MM.1S (cell line): ENCODE measurements at regions not wholly inside any gene's neighbourhood (a gene's known extent, or its start where the extent isn't known, plus 50 kb on each side); places are given as distances from the start of the nearest gene placed in this dataset.

Experiments
- DNase-seq: peaks from one replicate; pipeline ENCODE4 v3.0.0-alpha.2; 2015
- H2AFZ ChIP-seq: fragments of 300-600 bp; sonication (generic); 2 replicates; pipeline ENCODE4 v1.6.0; 2016; ENCODE audit warnings: antibody characterized with exemption, low read length
- H3F3A ChIP-seq: fragments of 300-600 bp; sonication (generic); 2 replicates; pipeline ENCODE4 v1.6.1; 2016; ENCODE audit warnings: mild to moderate bottlenecking, antibody characterized with exemption, low read length, moderate library complexity, mixed read lengths; ENCODE audit not compliant: insufficient read depth
- H3K27ac ChIP-seq: fragments of 300-600 bp; sonication (generic); 2 replicates; pipeline ENCODE4 v1.5.1; 2016; ENCODE audit warnings: mild to moderate bottlenecking, low read length
- H3K27me3 ChIP-seq: fragments of 300-600 bp; sonication (generic); replicated peaks from 2 replicates; pipeline ENCODE4 v1.6.0; 2016; ENCODE audit warnings: low read length; ENCODE audit not compliant: insufficient read depth
- H3K36me3 ChIP-seq: fragments of 300-600 bp; sonication (generic); replicated peaks from 2 replicates; pipeline ENCODE4 v1.6.1; 2016; ENCODE audit warnings: mild to moderate bottlenecking, low read length, mixed read lengths; ENCODE audit not compliant: insufficient read depth
- H3K4me1 ChIP-seq: fragments of 300-600 bp; sonication (generic); 2 replicates; pipeline ENCODE4 v1.6.1; 2016; ENCODE audit warnings: low read length, mixed read lengths
- H3K4me2 ChIP-seq: fragments of 300-600 bp; sonication (generic); 2 replicates; pipeline ENCODE4 v1.6.0; 2016; ENCODE audit warnings: low read depth, low read length
- H3K4me3 ChIP-seq: fragments of 300-600 bp; sonication (generic); 2 replicates; pipeline ENCODE4 v1.5.1; 2016; ENCODE audit warnings: low read length, mixed read lengths
- H3K79me2 ChIP-seq: fragments of 300-600 bp; sonication (generic); 2 replicates; pipeline ENCODE4 v1.6.1; 2016; ENCODE audit warnings: mixed run types, low read length, mixed read lengths
- H3K9ac ChIP-seq: fragments of 300-600 bp; sonication (generic); 2 replicates; pipeline ENCODE4 v1.6.1; 2016; ENCODE audit warnings: low read length, mixed read lengths
- H3K9me2 ChIP-seq: fragments of 300-600 bp; sonication (generic); replicated peaks from 2 replicates; pipeline ENCODE4 v1.6.1; 2016; ENCODE audit warnings: mild to moderate bottlenecking, low read length, mixed read lengths; ENCODE audit not compliant: insufficient read depth
- H3K9me3 ChIP-seq: fragments of 300-600 bp; sonication (generic); replicated peaks from 2 replicates; pipeline ENCODE4 v1.6.1; 2016; ENCODE audit warnings: mild to moderate bottlenecking, low read length, mixed read lengths; ENCODE audit not compliant: insufficient read depth
- H4K20me1 ChIP-seq: fragments of 300-600 bp; sonication (generic); 2 replicates; pipeline ENCODE4 v1.6.1; 2016; ENCODE audit warnings: mild to moderate bottlenecking, low read length, moderate library complexity, mixed read lengths; ENCODE audit not compliant: insufficient read depth
- EZH2 ChIP-seq: fragments of 300-600 bp; sonication (generic); optimal IDR thresholded peaks from 2 replicates; pipeline ENCODE3; 2017; ENCODE audit warnings: low read depth, mild to moderate bottlenecking, antibody characterized with exemption, low read length, mixed read lengths
- EZH2phosphoT487 ChIP-seq: fragments of 300-600 bp; sonication (generic); IDR thresholded peaks from 2 replicates; pipeline ENCODE4 v1.6.1; 2018; ENCODE audit warnings: antibody characterized with exemption, low read length
- TF ChIP-seq, protein P1 (sequence below): fragments of 300-600 bp; sonication (generic); IDR thresholded peaks from 2 replicates; pipeline ENCODE4 v1.5.1; 2016; ENCODE audit warnings: antibody characterized with exemption, low read length, mixed read lengths

DNA sequence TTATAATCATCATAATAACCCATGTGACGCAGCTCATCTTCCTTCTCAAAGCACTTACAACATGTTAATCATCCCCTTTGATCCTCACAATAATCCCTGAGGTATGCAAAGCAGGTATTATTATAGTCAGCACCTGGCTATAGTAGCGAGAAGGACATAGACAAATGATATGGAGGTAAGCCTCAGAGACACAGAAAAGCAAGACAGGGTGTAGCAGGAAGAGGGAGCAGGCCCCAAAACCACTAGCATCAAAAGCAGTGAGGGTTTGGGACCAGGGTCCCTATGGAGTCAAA, 139.2 kb upstream of the SLC30A5 start:
- Histone ChIP-seq H3F3A (no peaks in the 10 kb centered on the region), H2AFZ (no peak overlapping the region), H3K36me3 (no peaks in the 10 kb centered on the region), H3K4me1 (no peaks in the 10 kb centered on the region), H4K20me1 (no peaks in the 10 kb centered on the region), H3K9me2 (no peaks in the 10 kb centered on the region), H3K79me2 (no peaks in the 10 kb centered on the region), H3K4me3 (no peak overlapping the region), H3K27me3 (no peaks in the 10 kb centered on the region), H3K9me3 (no peaks in the 10 kb centered on the region), H3K4me2 (no peak overlapping the region), H3K27ac (no peak overlapping the region), H3K9ac (no peak overlapping the region)
- DNase-seq: no peak
- TF ChIP-seq EZH2phosphoT487 (no peak), EZH2 (no peak)
- TF ChIP-seq, protein P1, sequence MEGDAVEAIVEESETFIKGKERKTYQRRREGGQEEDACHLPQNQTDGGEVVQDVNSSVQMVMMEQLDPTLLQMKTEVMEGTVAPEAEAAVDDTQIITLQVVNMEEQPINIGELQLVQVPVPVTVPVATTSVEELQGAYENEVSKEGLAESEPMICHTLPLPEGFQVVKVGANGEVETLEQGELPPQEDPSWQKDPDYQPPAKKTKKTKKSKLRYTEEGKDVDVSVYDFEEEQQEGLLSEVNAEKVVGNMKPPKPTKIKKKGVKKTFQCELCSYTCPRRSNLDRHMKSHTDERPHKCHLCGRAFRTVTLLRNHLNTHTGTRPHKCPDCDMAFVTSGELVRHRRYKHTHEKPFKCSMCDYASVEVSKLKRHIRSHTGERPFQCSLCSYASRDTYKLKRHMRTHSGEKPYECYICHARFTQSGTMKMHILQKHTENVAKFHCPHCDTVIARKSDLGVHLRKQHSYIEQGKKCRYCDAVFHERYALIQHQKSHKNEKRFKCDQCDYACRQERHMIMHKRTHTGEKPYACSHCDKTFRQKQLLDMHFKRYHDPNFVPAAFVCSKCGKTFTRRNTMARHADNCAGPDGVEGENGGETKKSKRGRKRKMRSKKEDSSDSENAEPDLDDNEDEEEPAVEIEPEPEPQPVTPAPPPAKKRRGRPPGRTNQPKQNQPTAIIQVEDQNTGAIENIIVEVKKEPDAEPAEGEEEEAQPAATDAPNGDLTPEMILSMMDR: no peak

DNA sequence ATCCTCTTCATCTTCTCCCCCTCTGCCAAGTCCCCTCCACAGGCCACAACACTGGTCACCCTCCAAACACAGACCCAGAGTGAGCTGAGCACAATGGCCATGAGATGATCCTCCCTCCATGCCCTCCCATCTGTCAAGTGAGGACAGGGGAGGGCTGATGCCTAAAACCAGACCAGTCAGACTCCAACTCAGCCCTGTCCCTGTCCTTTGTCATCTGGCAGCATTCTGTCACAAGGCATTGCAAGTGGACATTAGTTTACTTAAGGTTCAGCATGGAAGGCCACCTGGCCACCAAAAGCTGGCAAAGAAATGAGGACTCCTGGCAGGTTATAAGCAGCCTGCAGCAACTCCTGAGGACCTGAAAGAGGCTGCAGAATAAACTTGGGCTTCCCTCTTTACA, 136.2 kb upstream of the SLC30A5 start:
- TF ChIP-seq EZH2 (no peak), EZH2phosphoT487 (no peak)
- TF ChIP-seq, protein P1: no peak
- Histone ChIP-seq H3F3A (no peaks in the 10 kb centered on the region), H3K4me3 (no peak overlapping the region), H3K27ac (no peak overlapping the region), H3K36me3 (no peaks in the 10 kb centered on the region), H3K4me1 (no peaks in the 10 kb centered on the region), H3K9me2 (no peaks in the 10 kb centered on the region), H2AFZ (no peak overlapping the region), H4K20me1 (no peaks in the 10 kb centered on the region), H3K27me3 (no peaks in the 10 kb centered on the region), H3K79me2 (no peaks in the 10 kb centered on the region), H3K4me2 (no peak overlapping the region), H3K9ac (no peak overlapping the region), H3K9me3 (no peaks in the 10 kb centered on the region)
- DNase-seq: no peak

DNA sequence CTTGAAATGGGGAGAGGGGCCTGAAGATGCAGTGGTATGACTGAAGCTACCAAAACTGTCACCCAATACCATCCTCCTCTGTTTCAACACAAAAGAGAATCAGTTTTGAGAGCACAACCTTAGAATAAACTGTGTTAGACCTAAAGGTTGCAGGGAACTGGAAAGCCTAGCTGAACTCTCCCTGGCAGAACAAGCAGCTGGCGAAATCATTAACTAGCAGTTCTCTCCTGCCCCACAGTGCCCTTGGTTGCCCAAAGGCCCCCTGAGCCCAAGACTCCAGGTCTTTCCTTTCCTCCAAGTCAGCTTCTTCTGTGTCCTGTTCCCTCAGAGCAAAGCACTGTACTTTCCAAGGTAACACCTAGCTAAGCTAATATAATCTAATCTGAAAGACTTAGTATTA, 135.4 kb upstream of the SLC30A5 start:
- no peak overlapping the region for H3K4me3 ChIP-seq
- H3F3A ChIP-seq: no peaks in the 10 kb centered on the region
- TF ChIP-seq EZH2 (no peak), EZH2phosphoT487 (no peak)
- TF ChIP-seq, protein P1: no peak
- no peaks in the 10 kb centered on the region for H4K20me1 ChIP-seq
- H3K27me3 ChIP-seq: no peaks in the 10 kb centered on the region
- no peak overlapping the region for H3K27ac ChIP-seq
- no peak overlapping the region for H2AFZ ChIP-seq
- H3K79me2 ChIP-seq: no peaks in the 10 kb centered on the region
- no peaks in the 10 kb centered on the region for H3K9me2 ChIP-seq
- no peak overlapping the region for H3K4me2 ChIP-seq
- H3K9me3 ChIP-seq: no peaks in the 10 kb centered on the region
- H3K36me3 ChIP-seq: no peaks in the 10 kb centered on the region
- H3K9ac ChIP-seq: no peak overlapping the region
- no peaks in the 10 kb centered on the region for H3K4me1 ChIP-seq
- no peak for DNase-seq

DNA sequence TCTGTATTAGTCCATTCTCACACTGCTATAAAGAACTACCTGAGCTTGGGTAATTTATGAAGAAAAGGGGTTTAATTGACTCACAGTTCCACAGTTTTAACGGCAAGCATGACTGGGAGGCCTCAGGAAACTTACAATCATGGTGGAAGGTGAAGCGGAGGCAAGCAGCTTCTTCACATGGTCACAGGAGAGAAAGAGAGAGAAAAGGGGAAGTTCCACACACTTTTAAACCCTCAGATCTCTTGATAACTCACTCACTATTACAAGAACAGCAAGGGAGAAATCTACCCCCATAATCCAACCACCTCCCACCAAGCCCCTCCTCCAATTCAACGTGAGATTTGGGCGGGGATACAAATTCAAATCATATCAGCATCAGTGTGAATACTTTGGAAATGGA, 133.4 kb upstream of the SLC30A5 start:
- Histone ChIP-seq H2AFZ (no peak overlapping the region), H3K36me3 (no peaks in the 10 kb centered on the region), H3K9me3 (no peaks in the 10 kb centered on the region), H3K4me3 (no peak overlapping the region), H4K20me1 (no peaks in the 10 kb centered on the region), H3K27ac (no peak overlapping the region), H3F3A (no peaks in the 10 kb centered on the region), H3K4me1 (no peaks in the 10 kb centered on the region), H3K9ac (no peak overlapping the region), H3K9me2 (no peaks in the 10 kb centered on the region), H3K4me2 (no peak overlapping the region), H3K27me3 (no peaks in the 10 kb centered on the region), H3K79me2 (no peaks in the 10 kb centered on the region)
- no peak for DNase-seq
- TF ChIP-seq EZH2phosphoT487 (no peak), EZH2 (no peak)
- TF ChIP-seq, protein P1: no peak
